Naive thymus-derived CD4-positive, alpha-beta T cell (primary cell): ENCODE measurements at regions not wholly inside any gene's neighbourhood (a gene's known extent, or its start where the extent isn't known, plus 50 kb on each side); places are given as distances from the start of the nearest gene placed in this dataset.

ENCODE experiments used
- ATAC-seq: fragments of 150-1000 bp; cut with Tn5 transposase; 2 replicates; pipeline ENCODE4 v1.10.0; 2021; ENCODE audit warnings: mild to moderate bottlenecking, moderate library complexity
- CTCF ChIA-PET: fragments of 350-600 bp; sonication (Branson Sonifier 250); formaldehyde crosslinking; loops from one replicate; lab custom pipeline; 2021; ENCODE audit warnings: antibody characterized with exemption; lab: Charles Lee
- POLR2A ChIA-PET: fragments of 350-600 bp; sonication (Branson Sonifier 250); formaldehyde crosslinking; loops from one replicate; lab custom pipeline; 2021; ENCODE audit warnings: antibody characterized with exemption, inconsistent platforms; lab: Charles Lee
- DNase-seq, 9 donors: peaks; one replicate each; pipeline versions ENCODE4 v3.0.0 to v3.0.0-alpha.2; 2020 to 2022; ENCODE audit warnings: mixed read lengths in 1 of 9
- H3K27ac ChIP-seq: one replicate; pipeline ENCODE4 v1.7.0; 2013; ENCODE audit warnings: mild to moderate bottlenecking, low read depth, low read length, moderate library complexity
- H3K27me3 ChIP-seq, 2 donors: one replicate each; pipeline ENCODE4 v1.7.0; 2013; ENCODE audit warnings: low read length in 2 of 2, mild to moderate bottlenecking in 2 of 2, moderate library complexity in 2 of 2; ENCODE audit not compliant: control insufficient read depth in 2 of 2, insufficient read depth in 2 of 2
- H3K36me3 ChIP-seq, 3 experiments: 1 replicate in 2 of 3; 2 replicates in 1 of 3; pipeline ENCODE4 v1.7.0; 2013; ENCODE audit warnings: low read length in 3 of 3, mild to moderate bottlenecking in 3 of 3, moderate library complexity in 1 of 3; ENCODE audit not compliant: insufficient read depth in 3 of 3, control insufficient read depth in 2 of 3
- H3K4me1 ChIP-seq, 2 donors: one replicate each; pipeline ENCODE4 v1.7.0; 2013; ENCODE audit warnings: low read length in 2 of 2, mild to moderate bottlenecking in 2 of 2, moderate library complexity in 1 of 2; ENCODE audit not compliant: control insufficient read depth in 2 of 2, insufficient read depth in 2 of 2
- H3K4me3 ChIP-seq: 2 replicates; pipeline ENCODE4 v1.7.0; 2013; ENCODE audit warnings: mild to moderate bottlenecking, low read length
- H3K9me3 ChIP-seq, 3 experiments: 1 replicate in 2 of 3; 2 replicates in 1 of 3; pipeline ENCODE4 v1.7.0; 2013; ENCODE audit warnings: low read length in 3 of 3; ENCODE audit not compliant: control insufficient read depth in 2 of 3
- H3K27ac Mint-ChIP-seq, 9 donors: one replicate each; pipeline ENCODE4 v1.8.0; 2020 to 2022; ENCODE audit warnings: mixed read lengths in 9 of 9, mild to moderate bottlenecking in 8 of 9, moderate library complexity in 5 of 9, inconsistent platforms in 2 of 9
- H3K27me3 Mint-ChIP-seq, 5 donors: one replicate each; pipeline ENCODE4 v1.8.0; 2021 to 2022; ENCODE audit warnings: mixed read lengths in 5 of 5, mild to moderate bottlenecking in 1 of 5
- H3K36me3 Mint-ChIP-seq, 5 donors: one replicate each; pipeline ENCODE4 v1.8.0; 2020 to 2022; ENCODE audit warnings: mixed read lengths in 5 of 5, mild to moderate bottlenecking in 3 of 5, inconsistent platforms in 1 of 5
- H3K4me1 Mint-ChIP-seq, 7 donors: one replicate each; pipeline ENCODE4 v1.8.0; 2020 to 2022; ENCODE audit warnings: mixed read lengths in 7 of 7, mild to moderate bottlenecking in 3 of 7, inconsistent platforms in 1 of 7
- H3K4me3 Mint-ChIP-seq, 10 donors: one replicate each; pipeline ENCODE4 v1.8.0; 2020 to 2022; ENCODE audit warnings: mild to moderate bottlenecking in 10 of 10, mixed read lengths in 10 of 10, moderate library complexity in 6 of 10, inconsistent platforms in 2 of 10
- H3K9me3 Mint-ChIP-seq, 11 donors: one replicate each; pipeline ENCODE4 v1.8.0; 2020 to 2022; ENCODE audit warnings: mixed read lengths in 11 of 11, mild to moderate bottlenecking in 4 of 11, inconsistent platforms in 1 of 11, moderate library complexity in 1 of 11
- intact Hi-C, 2 donors: fragments of 100-400 bp; cut with micrococcal nuclease; formaldehyde crosslinking; loops; one replicate each; pipeline ENCODE4 v1.15.1; 2023

DNA sequence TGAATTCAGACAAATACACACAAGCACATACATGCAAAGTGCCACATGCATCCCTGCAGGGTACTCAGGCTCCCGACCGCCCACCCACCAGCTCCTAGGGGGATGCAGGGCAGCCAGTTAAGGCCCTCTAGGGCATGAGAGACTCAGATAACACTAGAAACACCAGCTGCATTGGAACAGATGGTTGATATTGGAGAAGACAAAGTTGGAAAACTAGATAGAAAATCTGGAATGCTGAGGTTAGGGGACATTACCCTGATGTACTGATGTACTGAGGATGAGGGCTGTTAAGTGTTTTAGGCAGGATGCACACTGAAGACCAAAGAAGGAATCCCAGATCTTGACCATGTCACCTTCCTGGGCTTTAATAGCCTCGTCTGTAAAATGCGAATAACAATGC, 134.6 kb upstream of the ECI2 start:
- Mint-ChIP-seq H3K27me3 (peaks cover 2 to 20% (median 6%) of the 10 kb centered on the region in 5 donors), H3K9me3 (peaks cover 0 to 1% (median 0%) of the 10 kb centered on the region in 11 donors), H3K4me1 (no peaks in the 10 kb centered on the region), H3K27ac (no peak overlapping the region), H3K36me3 (no peaks in the 10 kb centered on the region), H3K4me3 (no peak overlapping the region)
- intact Hi-C loops, result no loop called here
- Histone ChIP-seq H3K27me3 (no peaks in the 10 kb centered on the region), H3K27ac (no peak overlapping the region), H3K36me3 (no peaks in the 10 kb centered on the region), H3K9me3 (no peaks in the 10 kb centered on the region), H3K4me1 (no peaks in the 10 kb centered on the region), H3K4me3 (no peak overlapping the region)
- DNase-seq (no peak), ATAC-seq (no peak)
- POLR2A ChIA-PET, result no interaction called here
- CTCF ChIA-PET, result no interaction called here

DNA sequence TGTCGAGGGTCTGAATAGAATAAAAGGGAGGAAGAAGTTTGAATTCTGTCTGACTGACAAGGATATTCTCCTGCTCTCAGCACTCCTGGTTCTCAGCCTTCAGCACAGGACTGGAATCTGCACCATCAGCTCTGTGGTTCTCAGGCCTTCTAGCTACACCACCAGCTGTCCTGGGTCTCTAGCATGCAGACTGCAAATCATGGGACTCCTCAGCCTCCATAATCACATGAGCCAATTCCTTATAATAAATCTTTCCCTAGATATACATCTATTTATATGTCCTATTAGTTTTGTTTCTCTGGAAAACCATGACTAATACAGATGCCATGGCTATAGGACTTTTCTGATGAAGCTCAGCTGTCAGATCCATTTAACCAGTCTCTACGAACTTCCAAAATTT, 132.8 kb upstream of the ECI2 start:
- ATAC-seq (no peak), DNase-seq (no peak)
- H3K27ac Mint-ChIP-seq, result no peak overlapping the region
- H3K4me1 Mint-ChIP-seq, result no peaks in the 10 kb centered on the region
- Histone ChIP-seq H3K9me3 (no peaks in the 10 kb centered on the region), H3K4me1 (no peaks in the 10 kb centered on the region), H3K27ac (no peak overlapping the region), H3K27me3 (no peaks in the 10 kb centered on the region), H3K4me3 (no peak overlapping the region), H3K36me3 (no peaks in the 10 kb centered on the region)
- H3K36me3 Mint-ChIP-seq, result no peaks in the 10 kb centered on the region
- H3K9me3 Mint-ChIP-seq, result peaks cover 0 to 1% (median 0%) of the 10 kb centered on the region in 11 donors
- ChIA-PET POLR2A (no interaction called here), CTCF (no interaction called here)
- peaks cover 2 to 26% (median 6%) of the 10 kb centered on the region in 5 donors for H3K27me3 Mint-ChIP-seq
- intact Hi-C loops, result no loop called here
- H3K4me3 Mint-ChIP-seq, result no peak overlapping the region

DNA sequence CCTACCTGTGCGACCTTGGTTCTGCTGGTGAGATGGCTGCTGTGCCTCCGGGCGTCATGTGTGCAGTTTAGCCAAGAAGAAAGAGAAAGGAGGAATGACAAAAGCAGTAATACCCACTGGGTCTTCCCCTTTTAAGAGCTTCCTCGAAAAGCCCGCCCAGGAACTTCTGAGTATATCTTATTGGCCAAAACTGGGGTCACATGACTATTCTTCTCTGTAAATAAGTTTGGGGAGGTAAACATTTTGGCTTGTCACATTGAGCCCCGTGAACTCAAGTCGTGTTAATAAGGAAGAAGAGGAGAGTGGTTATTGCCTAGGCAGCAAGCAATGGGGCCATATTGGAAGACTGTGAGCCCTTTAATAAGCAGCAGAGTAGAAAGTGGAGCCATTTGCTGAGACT, 130.4 kb upstream of the ECI2 start:
- no peak for DNase-seq
- intact Hi-C loops, result no loop called here
- Mint-ChIP-seq H3K36me3 (no peaks in the 10 kb centered on the region), H3K4me3 (no peak overlapping the region), H3K27me3 (peaks cover 0 to 24% (median 6%) of the 10 kb centered on the region in 5 donors), H3K27ac (no peak overlapping the region), H3K9me3 (peaks cover 0 to 1% (median 0%) of the 10 kb centered on the region in 11 donors), H3K4me1 (no peaks in the 10 kb centered on the region)
- Histone ChIP-seq H3K36me3 (no peaks in the 10 kb centered on the region), H3K9me3 (no peaks in the 10 kb centered on the region), H3K27me3 (no peaks in the 10 kb centered on the region), H3K4me1 (no peaks in the 10 kb centered on the region), H3K4me3 (no peak overlapping the region), H3K27ac (no peak overlapping the region)
- POLR2A ChIA-PET, result no interaction called here
- CTCF ChIA-PET, result no interaction called here
- no peak for ATAC-seq

- ATAC-seq, result no peak
- Histone ChIP-seq H3K36me3 (no peaks in the 10 kb centered on the region), H3K9me3 (no peaks in the 10 kb centered on the region), H3K4me3 (no peak overlapping the region), H3K4me1 (no peaks in the 10 kb centered on the region), H3K27ac (no peak overlapping the region), H3K27me3 (no peaks in the 10 kb centered on the region)
- POLR2A ChIA-PET, result no interaction called here
- no peak overlapping the region for H3K27ac Mint-ChIP-seq
- intact Hi-C loops, result no loop called here
- H3K4me1 Mint-ChIP-seq, result no peaks in the 10 kb centered on the region
- H3K4me3 Mint-ChIP-seq, result no peak overlapping the region
- peaks cover 0 to 26% (median 6%) of the 10 kb centered on the region in 5 donors for H3K27me3 Mint-ChIP-seq
- DNase-seq, result no peak
- CTCF ChIA-PET, result no interaction called here
- no peaks in the 10 kb centered on the region for H3K36me3 Mint-ChIP-seq
- H3K9me3 Mint-ChIP-seq, result peaks cover 0 to 1% (median 0%) of the 10 kb centered on the region in 11 donors
Observed at GRCh38 chr6:4264601-4265000, 129.2 kb upstream of the ECI2 start.

DNA sequence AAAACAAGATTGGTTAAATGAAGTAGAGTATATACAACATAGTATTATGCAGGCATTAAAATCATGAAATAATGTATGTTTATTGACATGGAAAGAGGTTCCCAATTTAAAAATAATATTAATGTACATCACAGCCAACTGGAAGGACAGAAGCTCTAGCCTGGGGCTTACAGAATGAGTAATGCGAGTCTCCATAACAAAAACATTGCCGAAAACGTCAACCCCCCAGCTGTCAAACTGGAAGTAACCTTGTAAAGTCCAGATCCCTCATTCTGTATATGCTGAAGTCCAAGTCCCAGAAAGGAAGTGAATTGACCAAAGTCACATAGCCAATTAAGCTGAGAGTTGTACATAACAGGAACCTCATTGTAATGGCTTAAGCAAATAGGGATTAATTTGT, 128.7 kb upstream of the ECI2 start:
- POLR2A ChIA-PET, result no interaction called here
- ATAC-seq, result no peak
- Mint-ChIP-seq H3K27ac (no peak overlapping the region), H3K36me3 (no peaks in the 10 kb centered on the region), H3K27me3 (peaks cover 0 to 26% (median 6%) of the 10 kb centered on the region in 5 donors), H3K9me3 (peaks cover 0 to 1% (median 0%) of the 10 kb centered on the region in 11 donors), H3K4me1 (no peaks in the 10 kb centered on the region), H3K4me3 (no peak overlapping the region)
- no peaks in the 10 kb centered on the region for H3K9me3 ChIP-seq
- H3K4me3 ChIP-seq, result no peak overlapping the region
- H3K36me3 ChIP-seq, result no peaks in the 10 kb centered on the region
- intact Hi-C loops, result no loop called here
- H3K27ac ChIP-seq, result no peak overlapping the region
- DNase-seq, result no peak
- H3K4me1 ChIP-seq, result no peaks in the 10 kb centered on the region
- H3K27me3 ChIP-seq, result no peaks in the 10 kb centered on the region
- CTCF ChIA-PET, result no interaction called here

- H3K4me3 Mint-ChIP-seq, result no peak overlapping the region
- POLR2A ChIA-PET, result no interaction called here
- intact Hi-C loops, result no loop called here
Observed at GRCh38 chr6:4262526-4262925, 127.2 kb upstream of the ECI2 start.

DNA sequence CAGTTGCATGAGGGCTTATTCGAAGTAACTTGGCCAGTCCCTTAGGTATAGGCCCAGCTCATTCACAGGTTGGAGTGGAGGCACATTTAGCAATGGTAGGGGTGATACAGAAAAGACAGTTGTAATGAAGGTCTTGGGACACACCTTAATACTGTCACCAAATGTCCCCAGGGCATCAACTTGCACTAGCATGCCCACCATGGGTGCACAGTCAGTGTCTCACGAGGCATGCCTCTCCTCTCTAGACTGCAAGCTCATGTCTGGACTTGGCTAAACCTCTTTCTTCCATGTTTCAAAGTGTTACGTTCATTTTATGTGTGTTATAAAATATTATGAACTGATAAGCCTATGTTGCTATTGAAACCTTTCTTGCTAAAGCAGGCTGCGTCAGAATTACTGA, 124.0 kb upstream of the ECI2 start:
- H3K27ac Mint-ChIP-seq, result no peak overlapping the region
- ChIA-PET POLR2A (no interaction called here), CTCF (no interaction called here)
- Histone ChIP-seq H3K36me3 (no peaks in the 10 kb centered on the region), H3K4me3 (no peak overlapping the region), H3K27ac (no peak overlapping the region), H3K9me3 (no peaks in the 10 kb centered on the region), H3K27me3 (no peaks in the 10 kb centered on the region), H3K4me1 (no peaks in the 10 kb centered on the region)
- H3K27me3 Mint-ChIP-seq, result peaks cover under 1 to 12% (median 5%) of the 10 kb centered on the region in 5 donors
- intact Hi-C loops, result no loop called here
- DNase-seq (no peak), ATAC-seq (no peak)
- no peaks in the 10 kb centered on the region for H3K36me3 Mint-ChIP-seq
- peaks cover 0 to 4% (median 0%) of the 10 kb centered on the region in 11 donors for H3K9me3 Mint-ChIP-seq
- H3K4me3 Mint-ChIP-seq, result no peak overlapping the region
- no peaks in the 10 kb centered on the region for H3K4me1 Mint-ChIP-seq

More at GRCh38 chr6:4262526-4262925, 127.2 kb upstream of the ECI2 start:
- Mint-ChIP-seq H3K4me1 (no peaks in the 10 kb centered on the region), H3K27me3 (peaks cover 0 to 25% (median 6%) of the 10 kb centered on the region in 5 donors), H3K36me3 (no peaks in the 10 kb centered on the region), H3K27ac (no peak overlapping the region), H3K9me3 (peaks cover 0 to 1% (median 0%) of the 10 kb centered on the region in 11 donors)
- CTCF ChIA-PET, result no interaction called here
- no peaks in the 10 kb centered on the region for H3K4me1 ChIP-seq
- ATAC-seq (no peak), DNase-seq (no peak)
- no peak overlapping the region for H3K27ac ChIP-seq
- no peaks in the 10 kb centered on the region for H3K36me3 ChIP-seq
- H3K9me3 ChIP-seq, result no peaks in the 10 kb centered on the region
- H3K4me3 ChIP-seq, result no peak overlapping the region
- H3K27me3 ChIP-seq, result no peaks in the 10 kb centered on the region
